Keratinocyte (primary cell): ENCODE measurements at regions not wholly inside any gene's neighbourhood (a gene's known extent, or its start where the extent isn't known, plus 50 kb on each side); places are given as distances from the start of the nearest gene placed in this dataset.

Experiments used
- CTCF ChIP-seq, 3 experiments: IDR thresholded peaks in 1 of 3; conservative IDR thresholded peaks in 1 of 3; optimal IDR thresholded peaks in 1 of 3; 2 replicates in 2 of 3; 3 replicates in 1 of 3; pipeline versions ENCODE3 to v1.5.1; 2011; ENCODE audit warnings: low read length in 3 of 3, mild to moderate bottlenecking in 3 of 3, moderate library complexity in 2 of 3, control low read depth in 1 of 3, inconsistent platforms in 1 of 3; ENCODE audit not compliant: insufficient read depth in 2 of 3; ENCODE audit errors: extremely low read depth in 1 of 3
- EZH2 ChIP-seq: IDR thresholded peaks from one replicate; pipeline ENCODE4 v1.6.1; 2012; ENCODE audit warnings: inconsistent platforms, mild to moderate bottlenecking, low read length, moderate library complexity

GRCh38 chr4:141849778-141850177, 213.4 kb downstream of the IL15 start:
- TF ChIP-seq CTCF (optimal IDR thresholded peaks at IDR 0.05 in 1 of 3, IDR thresholded peaks at IDR 0.05 in 1 of 3, conservative IDR thresholded peaks at IDR 0.05 in 1 of 3; ENCODE audit: extremely low read depth in 1 of 3, insufficient read depth in 2 of 3, low read length in 3 of 3): no peak
- TF ChIP-seq EZH2: no peak
